ENCODE measurements at regions not wholly inside any gene's neighbourhood (a gene's known extent, or its start where the extent isn't known, plus 50 kb on each side); places are given as distances from the start of the nearest gene placed in this dataset.

- no peaks in the 10 kb centered on the region for H3K9me3 ChIP-seq (ENCODE audit: low read depth)
- no peak overlapping the region for H3K4me2 ChIP-seq
- no peak for TF ChIP-seq CTCF (IDR thresholded peaks at IDR 0.05; ENCODE audit: poor library complexity)
- no peak for TF ChIP-seq EZH2 (IDR thresholded peaks at IDR 0.05; ENCODE audit: borderline replicate concordance)
- no peak for TF ChIP-seq EZH2phosphoT487 (IDR thresholded peaks at IDR 0.05; ENCODE audit: low read depth, severe bottlenecking, unreplicated experiment)
- WGBS (ENCODE audit: low lambda C conversion rate, missing lambda C conversion rate), result 82% methylated on average over 9 of the region's 9 CpGs
- no peak overlapping the region for H2AFZ ChIP-seq
- no peak for DNase-seq (ENCODE audit: low spot score)
- H3K27me3 ChIP-seq, result no peaks in the 10 kb centered on the region
- H3K9me2 ChIP-seq (replicated peaks; ENCODE audit: insufficient read depth), result no peaks in the 10 kb centered on the region
- no peak overlapping the region for H3K4me3 ChIP-seq
- no peaks in the 10 kb centered on the region for H4K20me1 ChIP-seq (ENCODE audit: insufficient read depth, poor library complexity, severe bottlenecking)
- H3K36me3 ChIP-seq (replicated peaks; ENCODE audit: insufficient read depth, low read depth), result no peaks in the 10 kb centered on the region
- peak overlapping the region; percentile 81 for H3K27ac ChIP-seq
- peaks cover 14% of the 10 kb centered on the region for H3K4me1 ChIP-seq (ENCODE audit: insufficient read depth)
- H3K79me2 ChIP-seq, result peaks cover 4% of the 10 kb centered on the region
Measured at GRCh38 chr2:236773206-236773605, 203.6 kb downstream of the ACKR3 start.

- DNase-seq (ENCODE audit: low spot score), result peak; percentile 58
- WGBS (ENCODE audit: low lambda C conversion rate, missing lambda C conversion rate), result 55% methylated on average over 9 of the region's 9 CpGs
- no peaks in the 10 kb centered on the region for H3K36me3 ChIP-seq (replicated peaks; ENCODE audit: insufficient read depth, low read depth)
- no peak overlapping the region for H3K4me2 ChIP-seq
- H3K9me3 ChIP-seq (ENCODE audit: low read depth), result no peaks in the 10 kb centered on the region
- H3K27ac ChIP-seq, result peak overlapping the region; percentile 81
- no peaks in the 10 kb centered on the region for H3K27me3 ChIP-seq
- no peak overlapping the region for H2AFZ ChIP-seq
- H3K9me2 ChIP-seq (replicated peaks; ENCODE audit: insufficient read depth), result no peaks in the 10 kb centered on the region
- H3K4me3 ChIP-seq, result no peak overlapping the region
- H3K4me1 ChIP-seq (ENCODE audit: insufficient read depth), result peaks cover 14% of the 10 kb centered on the region
- TF ChIP-seq EZH2 (IDR thresholded peaks at IDR 0.05; ENCODE audit: borderline replicate concordance), result no peak
- TF ChIP-seq CTCF (IDR thresholded peaks at IDR 0.05; ENCODE audit: poor library complexity), result no peak
- TF ChIP-seq EZH2phosphoT487 (IDR thresholded peaks at IDR 0.05; ENCODE audit: low read depth, severe bottlenecking, unreplicated experiment), result no peak
- peaks cover 9% of the 10 kb centered on the region for H3K79me2 ChIP-seq
- no peaks in the 10 kb centered on the region for H4K20me1 ChIP-seq (ENCODE audit: insufficient read depth, poor library complexity, severe bottlenecking)
Measured at GRCh38 chr2:236774171-236774570, 204.5 kb downstream of the ACKR3 start.

- 28% methylated on average over 2 of the region's 2 CpGs for WGBS (ENCODE audit: low lambda C conversion rate, missing lambda C conversion rate)
- Histone ChIP-seq H4K20me1 (ENCODE audit: insufficient read depth, poor library complexity, severe bottlenecking) (no peaks in the 10 kb centered on the region), H2AFZ (no peak overlapping the region), H3K4me2 (peak overlapping the region; percentile 42), H3K27ac (peak overlapping the region; percentile 63), H3K9me2 (replicated peaks; ENCODE audit: insufficient read depth) (no peaks in the 10 kb centered on the region), H3K9me3 (ENCODE audit: low read depth) (no peaks in the 10 kb centered on the region), H3K4me1 (ENCODE audit: insufficient read depth) (peaks cover 14% of the 10 kb centered on the region), H3K79me2 (peaks cover 10% of the 10 kb centered on the region), H3K27me3 (no peaks in the 10 kb centered on the region), H3K4me3 (no peak overlapping the region), H3K36me3 (replicated peaks; ENCODE audit: insufficient read depth, low read depth) (no peaks in the 10 kb centered on the region)
- TF ChIP-seq EZH2phosphoT487 (IDR thresholded peaks at IDR 0.05; ENCODE audit: low read depth, severe bottlenecking, unreplicated experiment) (no peak), CTCF (IDR thresholded peaks at IDR 0.05; ENCODE audit: poor library complexity) (no peak), EZH2 (IDR thresholded peaks at IDR 0.05; ENCODE audit: borderline replicate concordance) (no peak)
- DNase-seq (ENCODE audit: low spot score), result no peak
Measured at GRCh38 chr2:236775511-236775910, 205.9 kb downstream of the ACKR3 start.

- peak overlapping the region; percentile 42 for H3K4me2 ChIP-seq
- H3K27ac ChIP-seq, result peak overlapping the region; percentile 63
- H3K4me1 ChIP-seq (ENCODE audit: insufficient read depth), result peaks cover 14% of the 10 kb centered on the region
- H3K9me3 ChIP-seq (ENCODE audit: low read depth), result no peaks in the 10 kb centered on the region
- WGBS (ENCODE audit: low lambda C conversion rate, missing lambda C conversion rate), result 82% methylated on average over 10 of the region's 10 CpGs
- H3K27me3 ChIP-seq, result no peaks in the 10 kb centered on the region
- DNase-seq (ENCODE audit: low spot score), result no peak
- H3K79me2 ChIP-seq, result peaks cover 10% of the 10 kb centered on the region
- no peak overlapping the region for H2AFZ ChIP-seq
- no peak for TF ChIP-seq EZH2phosphoT487 (IDR thresholded peaks at IDR 0.05; ENCODE audit: low read depth, severe bottlenecking, unreplicated experiment)
- TF ChIP-seq CTCF (IDR thresholded peaks at IDR 0.05; ENCODE audit: poor library complexity), result no peak
- no peak for TF ChIP-seq EZH2 (IDR thresholded peaks at IDR 0.05; ENCODE audit: borderline replicate concordance)
- H4K20me1 ChIP-seq (ENCODE audit: insufficient read depth, poor library complexity, severe bottlenecking), result no peaks in the 10 kb centered on the region
- H3K36me3 ChIP-seq (replicated peaks; ENCODE audit: insufficient read depth, low read depth), result no peaks in the 10 kb centered on the region
- H3K4me3 ChIP-seq, result no peak overlapping the region
- no peaks in the 10 kb centered on the region for H3K9me2 ChIP-seq (replicated peaks; ENCODE audit: insufficient read depth)
Measured at GRCh38 chr2:236776206-236776605, 206.6 kb downstream of the ACKR3 start.
